HepG2 (cell line): ENCODE measurements at regions not wholly inside any gene's neighbourhood (a gene's known extent, or its start where the extent isn't known, plus 50 kb on each side); places are given as distances from the start of the nearest gene placed in this dataset.

Experiments
- ATAC-seq: fragments of 200-7000 bp; cut with Tn5 transposase; 3 replicates; pipeline ENCODE4 v1.9.1; 2020; ENCODE audit warnings: mild to moderate bottlenecking, moderate library complexity
- BruUV-seq: library from RNA; stranded (reverse); fragments of 400-500 nt; replicated peaks from 2 replicates; lab custom pipeline; 2021; lab: Mats Ljungman, UMichigan
- CTCF ChIA-PET: fragments of 300-600 bp; formaldehyde crosslinking; extraction: SDS; loops from one replicate; lab custom pipeline; 2021; ENCODE audit warnings: low total read pairs, inconsistent platforms, low intra/inter-chr PET ratio; lab: Yijun Ruan, JAX
- POLR2A ChIA-PET: fragments of 350-600 bp; sonication (Branson Sonifier 250); formaldehyde crosslinking; loops from one replicate; lab custom pipeline; 2020; ENCODE audit warnings: antibody characterized with exemption, inconsistent platforms; lab: Yijun Ruan, JAX
- DNase-seq: peaks from one replicate; pipeline ENCODE4 v3.0.0-alpha.2; 2015; ENCODE audit warnings: low spot score
- FAIRE-seq: peaks from 3 replicates; lab custom pipeline; 2011; peaks lifted over from hg19 to GRCh38; lab: Jason Lieb, UNC
- H2AFZ ChIP-seq: one replicate; pipeline ENCODE4 v1.6.1; 2011; ENCODE audit warnings: low read length, inconsistent platforms
- H3K27ac ChIP-seq: fragments of 300-600 bp; 3 replicates; pipeline ENCODE4 v1.8.0; 2011; ENCODE audit warnings: mixed run types, mild to moderate bottlenecking, mixed read lengths, low read length, inconsistent platforms; ENCODE audit not compliant: insufficient read depth; ENCODE audit errors: extremely low read length
- H3K27me3 ChIP-seq, 2 experiments: fragments of 200-600 bp in 1 of 2; 2 replicates in 1 of 2; 3 replicates in 1 of 2; pipeline versions ENCODE4 v1.6.0 to v1.8.0; 2011; ENCODE audit warnings: low read length in 2 of 2, mild to moderate bottlenecking in 2 of 2, moderate library complexity in 2 of 2, inconsistent platforms in 1 of 2; ENCODE audit not compliant: insufficient read depth in 2 of 2, control insufficient read depth in 1 of 2
- H3K36me3 ChIP-seq, 2 experiments: fragments of 200-600 bp in 1 of 2; replicated peaks in 1 of 2; 2 replicates in 1 of 2; 3 replicates in 1 of 2; pipeline versions ENCODE4 v1.5.1 to v1.8.0; 2011; ENCODE audit warnings: low read length in 2 of 2, inconsistent platforms in 1 of 2; ENCODE audit not compliant: insufficient read depth in 2 of 2, control insufficient read depth in 1 of 2
- H3K4me1 ChIP-seq: 2 replicates; pipeline ENCODE4 v1.5.1; 2012; ENCODE audit warnings: low read length, inconsistent platforms; ENCODE audit not compliant: insufficient read depth
- H3K4me2 ChIP-seq: 2 replicates; pipeline ENCODE4 v1.6.0; 2011; ENCODE audit warnings: low read depth, low read length, inconsistent platforms
- H3K4me3 ChIP-seq, 3 experiments: fragments of 200-600 bp in 1 of 3; sonication (generic), shearing (Covaris generic) in 1 of 3; replicated peaks in 1 of 3; 2 replicates each; pipeline ENCODE4 v1.5.1; 2011 to 2016; ENCODE audit warnings: low read length in 3 of 3, inconsistent platforms in 2 of 3, low read depth in 2 of 3, mild to moderate bottlenecking in 2 of 3, control low read depth in 1 of 3, mixed read lengths in 1 of 3; ENCODE audit not compliant: insufficient read depth in 1 of 3
- H3K79me2 ChIP-seq: one replicate; pipeline ENCODE4 v1.6.1; 2011; ENCODE audit warnings: low read length, inconsistent platforms; ENCODE audit not compliant: insufficient read depth
- H3K9ac ChIP-seq: 2 replicates; pipeline ENCODE4 v1.6.0; 2011; ENCODE audit warnings: mild to moderate bottlenecking, low read depth, low read length, inconsistent platforms; ENCODE audit not compliant: insufficient read depth
- H3K9me3 ChIP-seq: 2 replicates; pipeline ENCODE4 v1.5.1; 2012; ENCODE audit warnings: mild to moderate bottlenecking, low read length
- H4K20me1 ChIP-seq: 2 replicates; pipeline ENCODE4 v1.6.0; 2011; ENCODE audit warnings: inconsistent platforms, mild to moderate bottlenecking, low read length, moderate library complexity; ENCODE audit not compliant: insufficient read depth
- CREBL2 ChIP-seq: sonication (generic); formaldehyde crosslinking; IDR thresholded peaks from 2 replicates; pipeline ENCODE4 v1.8.1; 2023; ENCODE audit warnings: missing genetic modification reagents, mild to moderate bottlenecking, borderline replicate concordance
- ELK4 ChIP-seq: sonication (generic); formaldehyde crosslinking; IDR thresholded peaks from 2 replicates; pipeline ENCODE4 v1.9.0; 2021; ENCODE audit warnings: missing genetic modification reagents, borderline replicate concordance
- GMEB2 ChIP-seq: IDR thresholded peaks from 2 replicates; pipeline ENCODE4 v1.6.1; 2016; ENCODE audit warnings: missing biosample characterization, missing genetic modification reagents, low read depth
- HDAC1 ChIP-seq: sonication (generic); formaldehyde crosslinking; IDR thresholded peaks from 2 replicates; pipeline ENCODE4 v1.5.1; 2020; ENCODE audit warnings: mild to moderate bottlenecking, missing genetic modification reagents
- ISX ChIP-seq: sonication (generic); formaldehyde crosslinking; conservative IDR thresholded peaks from 2 replicates; pipeline ENCODE4 v1.5.0; 2020; ENCODE audit warnings: missing genetic modification reagents
- MEF2D ChIP-seq: sonication (generic); formaldehyde crosslinking; IDR thresholded peaks from 2 replicates; pipeline ENCODE4 v1.5.1; 2020; ENCODE audit warnings: mild to moderate bottlenecking, missing genetic modification reagents
- SMYD3 ChIP-seq: sonication (generic); formaldehyde crosslinking; IDR thresholded peaks from 2 replicates; pipeline ENCODE4 v1.8.1; 2023; ENCODE audit warnings: mild to moderate bottlenecking, missing genetic modification reagents
- SOX6 ChIP-seq, 2 experiments: fragments of 450-650 bp in 1 of 2; sonication (generic) in 1 of 2; formaldehyde crosslinking in 1 of 2; IDR thresholded peaks; 2 replicates each; pipeline versions ENCODE4 v1.4.0 to v1.6.1; 2017 to 2020; ENCODE audit warnings: antibody characterized with exemption in 1 of 2, mild to moderate bottlenecking in 1 of 2, missing genetic modification reagents in 1 of 2
- USF2 ChIP-seq, 2 experiments: sonication (generic) in 1 of 2; formaldehyde crosslinking in 1 of 2; IDR thresholded peaks; 2 replicates each; pipeline versions ENCODE4 v1.5.1 to v1.6.1; 2011 to 2020; ENCODE audit warnings: borderline replicate concordance in 1 of 2, low read depth in 1 of 2, low read length in 1 of 2, mild to moderate bottlenecking in 1 of 2, missing genetic modification reagents in 1 of 2, moderate library complexity in 1 of 2
- ZBTB25 ChIP-seq: IDR thresholded peaks from 2 replicates; pipeline ENCODE4 v1.6.1; 2018; ENCODE audit warnings: missing genetic modification reagents
- ZFP36 ChIP-seq: fragments of 150-350 bp; IDR thresholded peaks from 2 replicates; pipeline ENCODE4 v1.6.1; 2018; ENCODE audit warnings: borderline replicate concordance, low read length, low read depth; ENCODE audit not compliant: partially characterized antibody
- ZNF234 ChIP-seq: sonication (generic); formaldehyde crosslinking; conservative IDR thresholded peaks from 2 replicates; pipeline ENCODE4 v1.5.1; 2020; ENCODE audit warnings: mild to moderate bottlenecking, missing genetic modification reagents
- ZNF292 ChIP-seq: sonication (generic); formaldehyde crosslinking; IDR thresholded peaks from 2 replicates; pipeline ENCODE4 v1.8.1; 2022; ENCODE audit warnings: mild to moderate bottlenecking, low read depth, missing genetic modification reagents, borderline replicate concordance
- ZNF549 ChIP-seq: sonication (generic); formaldehyde crosslinking; IDR thresholded peaks from 2 replicates; pipeline ENCODE4 v1.5.0; 2020; ENCODE audit warnings: missing genetic modification reagents
- ZNF644 ChIP-seq: IDR thresholded peaks from 2 replicates; pipeline ENCODE4 v1.6.1; 2016; ENCODE audit warnings: low read depth
- ZNF761 ChIP-seq: sonication (generic); formaldehyde crosslinking; conservative IDR thresholded peaks from 2 replicates; pipeline ENCODE4 v1.4.0; 2020; ENCODE audit warnings: mild to moderate bottlenecking, missing genetic modification reagents
- ZSCAN30 ChIP-seq: sonication (generic); formaldehyde crosslinking; IDR thresholded peaks from 2 replicates; pipeline ENCODE4 v1.5.0; 2020; ENCODE audit warnings: mild to moderate bottlenecking, missing genetic modification reagents
- WGBS: methylation state at CpG from one replicate; pipeline ENCODE4 v1.1.6; 2017; ENCODE audit warnings: low lambda C conversion rate; 5-methylcytosine and 5-hydroxymethylcytosine counted together
- in situ Hi-C: cut with HindIII; loops from 2 replicates; pipeline ENCODE4 v1.10.0; 2017; ENCODE audit warnings: low pct_unique_long_range_greater_than_20kb; ENCODE audit not compliant: extremely low pct_ligation_motif_present
- intact Hi-C: fragments of 100-400 bp; cut with micrococcal nuclease; formaldehyde crosslinking; loops from one replicate; pipeline ENCODE4 v1.10.0; 2022; ENCODE audit not compliant: unreplicated experiment

GRCh38 chr4:34791209-34791608 lies 1453.1 kb downstream of the ARAP2 start (continued):
- TF ChIP-seq SOX6 (IDR thresholded peaks at IDR 0.05) (no peak), SOX6 (CRISPR knock-in tag; IDR thresholded peaks at IDR 0.05) (no peak), ZNF761 (CRISPR knock-in tag) (no peak), ZNF234 (CRISPR knock-in tag) (no peak), MEF2D (CRISPR knock-in tag) (no peak), ZNF549 (CRISPR knock-in tag) (no peak), SMYD3 (CRISPR knock-in tag) (no peak), USF2 (IDR thresholded peaks at IDR 0.05; ENCODE audit: low read depth, low read length) (no peak), USF2 (CRISPR knock-in tag; IDR thresholded peaks at IDR 0.05; ENCODE audit: borderline replicate concordance) (no peak)
- TF ChIP-seq, all 625 proteins: peak for 0

- no peak for DNase-seq
- Histone ChIP-seq H3K27me3 (no peaks in the 10 kb centered on the region), H3K4me1 (no peaks in the 10 kb centered on the region), H3K79me2 (no peaks in the 10 kb centered on the region), H4K20me1 (no peaks in the 10 kb centered on the region), H3K9ac (no peak overlapping the region), H3K27ac (no peak overlapping the region), H3K9me3 (peaks cover 31% of the 10 kb centered on the region), H3K4me3 (no peak overlapping the region), H2AFZ (no peak overlapping the region), H3K36me3 (no peaks in the 10 kb centered on the region), H3K4me2 (no peak overlapping the region)
- ChIA-PET POLR2A (no interaction called here), CTCF (no interaction called here)
- no peak for FAIRE-seq
- in situ Hi-C loops, result no loop called here
- no peak for ATAC-seq
- intact Hi-C loops, result no loop called here
- 0% methylated on average over 1 of the region's 1 CpG for WGBS
- BruUV-seq, result no TSS peak
- TF ChIP-seq ZBTB25 (CRISPR knock-in tag) (no peak), GMEB2 (no peak), ZNF292 (CRISPR knock-in tag) (no peak), ZFP36 (no peak), HDAC1 (CRISPR knock-in tag) (no peak), ISX (CRISPR knock-in tag) (no peak), ELK4 (CRISPR knock-in tag) (no peak), ZSCAN30 (CRISPR knock-in tag) (no peak), ZNF644 (CRISPR knock-in tag) (no peak), CREBL2 (CRISPR knock-in tag) (no peak)
Observed at GRCh38 chr4:34800953-34801352, 1443.4 kb downstream of the ARAP2 start.
